ENCODE measurements at regions not wholly inside any gene's neighbourhood (a gene's known extent, or its start where the extent isn't known, plus 50 kb on each side); places are given as distances from the start of the nearest gene placed in this dataset.

DNA sequence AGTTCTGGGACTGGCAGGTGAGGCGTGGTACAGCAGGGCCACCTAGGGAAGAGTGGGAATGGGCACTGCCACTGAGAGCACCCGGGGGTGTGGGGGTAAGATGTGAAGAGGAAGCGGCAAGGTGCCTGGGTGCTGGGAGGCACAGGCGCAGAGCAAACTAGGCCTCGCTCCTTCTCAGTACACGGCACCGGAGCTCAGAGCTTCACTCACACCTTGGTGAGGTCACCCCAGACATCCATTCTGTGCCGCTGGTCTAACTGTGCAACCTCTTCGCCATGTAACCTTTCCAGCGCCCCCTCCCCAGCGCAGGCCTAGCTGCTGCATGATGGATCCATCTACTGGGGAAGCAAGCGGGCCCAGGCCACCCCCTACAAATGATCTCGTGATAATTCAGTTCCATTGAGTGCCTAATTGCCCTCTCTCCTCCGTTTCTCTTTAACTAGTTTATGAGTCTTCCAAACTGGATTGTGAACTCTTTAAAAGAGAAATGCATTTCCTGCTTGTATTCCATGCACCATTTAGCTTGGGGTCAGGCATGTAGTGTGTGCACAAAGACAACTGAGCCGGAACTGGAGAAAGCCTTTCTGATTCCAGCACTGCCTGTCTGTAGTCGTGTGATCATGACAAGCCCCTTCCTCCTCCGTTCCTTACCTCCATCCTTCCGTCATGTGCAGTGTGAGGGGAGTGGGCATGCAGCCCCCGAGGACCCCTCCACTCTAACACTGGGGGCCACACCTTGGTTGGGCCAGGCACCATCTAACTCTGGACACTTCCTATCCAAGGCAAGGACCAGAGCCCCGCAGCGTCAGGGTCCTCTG is 1475.2 kb downstream of the TBC1D22A start:
- DNase-seq (ENCODE audit: low read depth, low spot score) = no peak

- no peak for DNase-seq (ENCODE audit: low read depth, low spot score)
Measured at GRCh38 chr22:48236261-48236660, 1473.8 kb downstream of the TBC1D22A start.

DNA sequence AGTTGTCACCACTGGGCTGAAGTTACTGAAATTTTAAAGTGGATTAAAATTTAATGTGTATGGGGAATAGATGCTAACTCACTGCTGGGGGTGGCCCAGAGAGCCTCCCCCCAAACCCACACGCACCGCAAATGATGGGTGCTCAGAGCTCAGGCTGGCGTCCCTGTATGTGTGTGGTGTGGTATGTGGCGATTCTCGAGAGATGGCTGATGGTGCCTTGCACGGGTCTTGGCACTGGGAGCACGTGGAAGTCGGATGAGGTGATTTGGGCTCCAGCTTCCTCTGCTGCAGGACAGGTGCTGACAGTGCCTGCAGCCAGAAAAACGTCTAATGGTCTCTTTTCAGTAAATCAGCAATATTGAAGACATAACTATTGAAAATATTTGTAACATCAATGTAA is 1473.3 kb downstream of the TBC1D22A start:
- no peak for DNase-seq (ENCODE audit: low read depth, low spot score)

DNA sequence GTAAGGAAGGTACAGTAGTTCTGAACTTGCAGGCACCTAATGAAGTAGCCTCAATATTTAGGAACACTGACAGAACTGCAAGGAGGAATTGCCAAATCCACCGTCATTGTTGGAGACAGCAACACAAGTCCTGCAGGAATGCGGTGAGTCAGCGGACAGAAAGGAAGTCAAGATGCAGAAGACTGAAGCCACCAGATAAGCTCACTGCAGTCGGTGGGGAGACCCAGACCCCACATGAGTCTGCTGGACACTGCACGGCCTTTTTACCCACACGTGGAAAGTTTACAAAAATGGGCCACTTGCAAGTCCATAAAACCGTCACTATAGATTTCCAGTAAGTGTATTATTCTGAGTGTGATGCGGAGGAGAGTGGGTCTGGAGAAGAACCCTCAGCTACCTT is 1471.6 kb downstream of the TBC1D22A start:
- no peak for DNase-seq (ENCODE audit: low read depth, low spot score)

DNA sequence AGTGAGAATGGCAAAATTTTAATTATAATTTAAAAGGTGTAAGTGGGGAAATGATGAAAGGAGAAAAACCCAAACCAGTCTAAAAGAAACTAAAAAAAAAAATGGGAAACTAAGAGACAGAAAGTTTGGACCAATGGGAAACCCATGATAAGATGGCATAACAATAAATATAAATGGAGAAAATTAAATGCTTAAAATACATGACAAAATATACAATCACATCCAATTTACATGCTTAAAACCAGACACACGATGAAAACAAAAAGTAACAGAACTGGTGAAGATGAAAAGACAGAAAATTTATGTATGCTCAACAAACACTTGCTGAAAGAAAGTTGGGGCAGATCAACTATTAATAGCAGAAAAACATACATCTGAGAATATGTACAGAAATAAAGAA is 1471.1 kb downstream of the TBC1D22A start:
- DNase-seq (ENCODE audit: low read depth, low spot score) = no peak

- no peak for DNase-seq (ENCODE audit: low read depth, low spot score)
Measured at GRCh38 chr22:48228468-48228867, 1466.0 kb downstream of the TBC1D22A start.

- DNase-seq (ENCODE audit: low read depth, low spot score) = no peak
Measured at GRCh38 chr22:48227341-48228018, 1465.0 kb downstream of the TBC1D22A start.

GRCh38 chr22:48226026-48227013 is 1463.9 kb downstream of the TBC1D22A start:
- DNase-seq (ENCODE audit: low read depth, low spot score) = no peak

- DNase-seq (ENCODE audit: low read depth, low spot score) = no peak
Measured at GRCh38 chr22:48224332-48224731, 1461.9 kb downstream of the TBC1D22A start.

DNA sequence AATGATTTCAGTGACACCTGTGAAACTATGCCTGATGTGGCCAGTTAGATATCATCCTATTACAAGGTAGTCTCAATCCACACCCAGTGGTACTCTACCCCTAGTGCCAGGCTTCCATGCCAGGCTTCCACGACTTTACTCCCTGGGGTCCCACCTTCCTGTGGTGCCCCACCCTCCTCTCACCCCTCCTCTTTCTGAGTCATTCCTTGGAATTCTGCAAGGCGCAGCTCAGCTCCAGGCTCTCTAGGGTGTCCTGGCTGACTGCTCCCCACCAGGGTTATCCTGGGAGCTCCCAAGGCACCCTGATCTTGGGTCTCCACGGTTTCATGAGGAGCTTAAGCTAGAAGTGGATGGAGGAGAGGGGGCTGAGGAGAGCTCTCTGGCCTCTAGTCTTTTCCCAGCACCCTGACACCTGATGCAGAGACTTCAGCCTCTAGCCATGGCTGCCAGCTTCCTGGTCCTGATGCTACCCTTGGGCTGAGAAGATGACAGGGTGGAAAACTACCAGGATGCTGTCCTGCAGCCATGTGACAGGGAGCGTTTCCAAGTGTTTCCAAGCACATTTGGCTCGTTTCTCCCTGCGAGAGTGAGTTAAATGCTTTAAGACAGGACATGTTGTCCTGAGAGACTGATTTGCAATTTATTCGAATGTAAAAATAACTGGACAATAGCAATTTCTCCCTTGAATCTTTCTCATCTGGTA is 1461.2 kb downstream of the TBC1D22A start:
- DNase-seq (ENCODE audit: low read depth, low spot score) = no peak

- no peak for DNase-seq (ENCODE audit: low read depth, low spot score)
Measured at GRCh38 chr22:48222742-48223487, 1460.5 kb downstream of the TBC1D22A start.

GRCh38 chr22:48218889-48219420 is 1456.5 kb downstream of the TBC1D22A start:
- no peak for DNase-seq (ENCODE audit: low read depth, low spot score)

- DNase-seq (ENCODE audit: low read depth, low spot score) = no peak
Measured at GRCh38 chr22:48217596-48217995, 1455.1 kb downstream of the TBC1D22A start.

DNA sequence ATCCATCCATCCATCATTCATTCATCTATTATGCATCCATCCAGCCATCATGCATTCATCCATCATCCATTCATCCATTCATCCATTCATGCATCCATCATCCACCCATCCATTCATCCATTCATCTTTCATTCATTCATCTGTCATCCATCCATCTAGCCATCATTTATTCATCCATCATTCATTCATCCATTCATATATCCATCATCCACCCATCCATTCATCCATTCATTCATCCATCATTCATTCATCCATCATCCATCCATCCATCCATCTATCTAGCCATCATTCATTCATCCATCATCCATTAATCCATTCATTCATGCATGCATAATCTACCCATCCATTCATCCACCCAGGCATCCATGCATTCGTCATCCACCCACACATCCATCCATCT is 1450.3 kb downstream of the TBC1D22A start:
- no peak for DNase-seq (ENCODE audit: low read depth, low spot score)

- no peak for DNase-seq (ENCODE audit: low read depth, low spot score)
Measured at GRCh38 chr22:48210812-48211211, 1448.4 kb downstream of the TBC1D22A start.

DNA sequence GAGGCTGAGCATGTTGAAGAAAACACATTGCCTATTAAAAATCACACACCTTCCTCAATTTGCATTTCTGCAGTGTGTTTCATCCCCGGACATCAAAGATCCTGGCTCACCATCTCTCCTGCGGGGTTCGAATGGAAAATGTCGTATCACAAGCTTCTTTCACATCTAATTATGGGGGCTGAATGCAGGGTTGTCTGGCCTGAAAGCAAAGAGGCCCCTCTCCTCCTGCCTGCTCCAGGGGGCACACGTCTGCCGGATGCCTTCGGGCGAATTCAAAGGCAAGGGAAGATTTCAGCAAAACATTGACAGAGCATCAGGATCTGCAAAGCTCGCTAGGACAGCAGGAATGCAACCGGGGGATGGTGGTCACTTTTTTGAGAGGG is 1447.7 kb downstream of the TBC1D22A start:
- no peak for DNase-seq (ENCODE audit: low read depth, low spot score)

- no peak for DNase-seq (ENCODE audit: low read depth, low spot score)
Measured at GRCh38 chr22:48209473-48210197, 1447.2 kb downstream of the TBC1D22A start.

DNA sequence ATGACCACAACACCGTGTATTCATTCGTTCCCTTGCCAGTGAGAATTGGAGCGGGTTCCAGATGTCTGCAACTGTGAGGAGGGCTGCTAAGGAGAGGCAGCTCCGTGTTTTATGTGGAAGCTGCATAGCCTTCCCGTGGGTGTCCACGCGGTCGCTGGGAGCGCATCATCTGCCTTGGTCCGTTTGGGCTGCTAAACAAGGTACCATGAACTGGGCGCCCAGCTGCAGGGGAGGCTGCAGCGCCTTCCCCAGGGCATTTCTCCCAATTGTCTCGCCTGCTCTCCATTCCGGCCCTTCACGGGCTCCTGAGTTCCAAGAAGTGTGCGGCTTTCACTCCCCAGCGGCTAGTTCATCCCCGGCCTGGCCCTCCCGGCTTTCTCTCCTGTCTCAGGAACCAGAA is 1446.4 kb downstream of the TBC1D22A start:
- DNase-seq (ENCODE audit: low read depth, low spot score) = no peak

GRCh38 chr22:48207919-48208535 is 1445.6 kb downstream of the TBC1D22A start:
- no peak for DNase-seq (ENCODE audit: low read depth, low spot score)
